Transverse colon (tissue), 4 donors: ENCODE measurements at regions not wholly inside any gene's neighbourhood (a gene's known extent, or its start where the extent isn't known, plus 50 kb on each side); places are given as distances from the start of the nearest gene placed in this dataset.

Source experiments
- CTCF ChIP-seq, 5 experiments: fragments of 200-600 bp in 3 of 5; fragments of 450-650 bp in 2 of 5; sonication (generic) in 3 of 5; IDR thresholded peaks; 1 replicate in 2 of 5; 2 replicates in 3 of 5; pipeline ENCODE4 v1.5.1; 2016 to 2017; ENCODE audit warnings: antibody characterized with exemption in 5 of 5, inconsistent platforms in 3 of 5, mild to moderate bottlenecking in 2 of 5, moderate library complexity in 1 of 5
- EP300 ChIP-seq: sonication (generic); formaldehyde crosslinking; IDR thresholded peaks from one replicate; pipeline ENCODE4 v1.6.1; 2017; ENCODE audit warnings: antibody characterized with exemption, low read depth
- POLR2A ChIP-seq: fragments of 450-650 bp; IDR thresholded peaks from one replicate; pipeline ENCODE4 v1.6.1; 2016; ENCODE audit warnings: antibody characterized with exemption, mild to moderate bottlenecking, moderate library complexity
- POLR2AphosphoS5 ChIP-seq, 3 donors: sonication (generic); formaldehyde crosslinking; IDR thresholded peaks; one replicate each; pipeline ENCODE4 v1.6.1; 2016; ENCODE audit warnings: antibody characterized with exemption in 3 of 3

GRCh38 chr5:4366628-4367027 lies 771.0 kb downstream of the IRX1 start:
- TF ChIP-seq CTCF (IDR thresholded peaks at IDR 0.05), result no peak
- no peak for TF ChIP-seq POLR2AphosphoS5 (IDR thresholded peaks at IDR 0.05)
- no peak for TF ChIP-seq EP300
- TF ChIP-seq POLR2A, result no peak
